K562 (cell line): ENCODE measurements at regions not wholly inside any gene's neighbourhood (a gene's known extent, or its start where the extent isn't known, plus 50 kb on each side); places are given as distances from the start of the nearest gene placed in this dataset.

ENCODE experiments used
- ATAC-seq: fragments of 200-7000 bp; cut with Tn5 transposase; 3 replicates; pipeline ENCODE4 v1.9.1; 2020; ENCODE audit warnings: moderate library complexity
- BruUV-seq: library from RNA; stranded (reverse); fragments of 400-500 nt; replicated peaks from 2 replicates; lab custom pipeline; 2021; lab: Mats Ljungman, UMichigan
- CTCF ChIA-PET: fragments of 300-600 bp; formaldehyde crosslinking; extraction: SDS; loops from one replicate; lab custom pipeline; 2021; ENCODE audit warnings: low intra/inter-chr PET ratio; lab: Yijun Ruan, JAX
- POLR2A ChIA-PET: fragments of 300-600, 350-650 bp; sonication (Branson Sonifier 250); formaldehyde crosslinking; extraction: SDS; loops from one replicate; lab custom pipeline; 2021; ENCODE audit warnings: antibody characterized with exemption, inconsistent platforms; lab: Yijun Ruan, JAX
- DNase-seq, 4 experiments: peaks; one replicate each; pipeline versions ENCODE4 v3.0.0 to v3.0.0-alpha.2; 2011 to 2018; ENCODE audit warnings: low spot score in 3 of 4, mixed read lengths in 3 of 4; ENCODE audit errors: extremely low read depth in 1 of 4
- FAIRE-seq: peaks from 2 replicates; lab custom pipeline; 2011; peaks lifted over from hg19 to GRCh38; lab: Jason Lieb, UNC
- H2AFZ ChIP-seq: 2 replicates; pipeline ENCODE4 v1.6.0; 2011; ENCODE audit warnings: low read depth, low read length, control low read depth, inconsistent platforms
- H3K27ac ChIP-seq: fragments of 200-600 bp; 3 replicates; pipeline ENCODE4 v1.8.0; 2011; ENCODE audit warnings: low read depth, mild to moderate bottlenecking, control low read depth, inconsistent platforms, low read length, moderate library complexity, mixed read lengths; ENCODE audit errors: extremely low read depth
- H3K27me3 ChIP-seq, 2 experiments: fragments of 300-600 bp in 1 of 2; 2 replicates in 1 of 2; 3 replicates in 1 of 2; pipeline versions ENCODE4 v1.6.0 to v1.8.0; 2011; ENCODE audit warnings: inconsistent platforms in 2 of 2, low read length in 2 of 2, mild to moderate bottlenecking in 1 of 2, mixed read lengths in 1 of 2, moderate library complexity in 1 of 2; ENCODE audit not compliant: control insufficient read depth in 2 of 2, insufficient read depth in 2 of 2
- H3K36me3 ChIP-seq: fragments of 300-600 bp; 3 replicates; pipeline ENCODE4 v1.8.0; 2011; ENCODE audit warnings: mild to moderate bottlenecking, low read length, inconsistent platforms; ENCODE audit not compliant: control insufficient read depth, insufficient read depth
- H3K4me1 ChIP-seq, 2 experiments: fragments of 200-600 bp in 1 of 2; replicated peaks in 1 of 2; 2 replicates in 1 of 2; 3 replicates in 1 of 2; pipeline versions ENCODE4 v1.5.1 to v1.8.0; 2011; ENCODE audit warnings: inconsistent platforms in 2 of 2, low read length in 2 of 2, mild to moderate bottlenecking in 1 of 2, mixed read lengths in 1 of 2, moderate library complexity in 1 of 2; ENCODE audit not compliant: control insufficient read depth in 2 of 2, insufficient read depth in 2 of 2
- H3K4me2 ChIP-seq: 2 replicates; pipeline ENCODE4 v1.6.1; 2011; ENCODE audit warnings: low read length, control low read depth, inconsistent platforms, mixed read lengths; ENCODE audit not compliant: insufficient read depth
- H3K4me3 ChIP-seq: fragments of 200-600 bp; sonication (generic), shearing (Covaris generic); 2 replicates; pipeline ENCODE4 v1.5.1; 2016; ENCODE audit warnings: control low read depth, inconsistent platforms
- H3K79me2 ChIP-seq: fragments of 200-600 bp; 3 replicates; pipeline ENCODE4 v1.8.0; 2011; ENCODE audit warnings: low read length, inconsistent platforms; ENCODE audit not compliant: control insufficient read depth, insufficient read depth
- H3K9ac ChIP-seq, 2 experiments: 2 replicates each; pipeline versions ENCODE4 v1.6.0 to v1.6.1; 2011; ENCODE audit warnings: low read depth in 2 of 2, low read length in 2 of 2, control low read depth in 1 of 2, inconsistent platforms in 1 of 2, mild to moderate bottlenecking in 1 of 2, mixed read lengths in 1 of 2; ENCODE audit not compliant: insufficient read depth in 1 of 2
- H3K9me1 ChIP-seq: one replicate; pipeline ENCODE4 v1.6.0; 2011; ENCODE audit warnings: inconsistent platforms, mild to moderate bottlenecking, low read length, moderate library complexity; ENCODE audit not compliant: control insufficient read depth, insufficient read depth
- H3K9me3 ChIP-seq: replicated peaks from 2 replicates; pipeline ENCODE4 v1.5.1; 2011; ENCODE audit warnings: low read depth, low read length, inconsistent platforms; ENCODE audit not compliant: control insufficient read depth, insufficient read depth
- H4K20me1 ChIP-seq: replicated peaks from 2 replicates; pipeline ENCODE4 v1.6.1; 2011; ENCODE audit warnings: low read length, inconsistent platforms, mixed read lengths; ENCODE audit not compliant: control insufficient read depth, insufficient read depth
- JUND ChIP-seq, 2 experiments: IDR thresholded peaks; 2 replicates in 1 of 2; 3 replicates in 1 of 2; pipeline ENCODE4 v1.6.1; 2011; ENCODE audit warnings: borderline replicate concordance in 2 of 2, low read depth in 2 of 2, low read length in 2 of 2, improper control_type of control experiment in 1 of 2, missing biosample characterization in 1 of 2, missing genetic modification characterization in 1 of 2, missing genetic modification reagents in 1 of 2
- KAT8 ChIP-seq: fragments of 450-650 bp; IDR thresholded peaks from 2 replicates; pipeline ENCODE4 v1.6.1; 2016; ENCODE audit warnings: low read depth, mild to moderate bottlenecking
- RAD21 ChIP-seq, 2 experiments: fragments of 250-450 bp in 1 of 2; fragments of 450-650 bp in 1 of 2; sonication (Bioruptor Pico) in 1 of 2; formaldehyde crosslinking in 1 of 2; IDR thresholded peaks in 1 of 2; conservative IDR thresholded peaks in 1 of 2; 2 replicates each; pipeline versions ENCODE4 v1.4.0 to v1.8.0; 2020 to 2022; ENCODE audit warnings: mild to moderate bottlenecking in 2 of 2, moderate library complexity in 1 of 2
- TAF9B ChIP-seq: fragments of 450-650 bp; IDR thresholded peaks from 2 replicates; pipeline ENCODE4 v1.6.1; 2018; ENCODE audit warnings: mild to moderate bottlenecking; ENCODE audit not compliant: partially characterized antibody
- WGBS: fragments of 100-300 bp; shearing (Covaris generic); methylation state at CpG from one replicate; pipeline ENCODE4 v1.1.6; 2016; ENCODE audit warnings: low coverage, mixed read lengths; ENCODE audit not compliant: insufficient coverage; ENCODE audit errors: missing lambda C conversion rate; 5-methylcytosine and 5-hydroxymethylcytosine counted together
- in situ Hi-C: fragments of 300-500 bp; cut with MboI; formaldehyde crosslinking; loops from 4 replicates; pipeline ENCODE4 v1.15.0; 2018; ENCODE audit warnings: inconsistent platforms, mixed read lengths
- intact Hi-C: fragments of 100-400 bp; cut with micrococcal nuclease; formaldehyde crosslinking; loops from 2 replicates; pipeline ENCODE4 v1.14.2; 2022
- TF ChIP-seq, protein P1 (sequence below): sonication (generic); formaldehyde crosslinking; IDR thresholded peaks from 2 replicates; pipeline ENCODE4 v1.8.1; 2023; ENCODE audit warnings: mild to moderate bottlenecking, missing genetic modification reagents, moderate library complexity

DNA sequence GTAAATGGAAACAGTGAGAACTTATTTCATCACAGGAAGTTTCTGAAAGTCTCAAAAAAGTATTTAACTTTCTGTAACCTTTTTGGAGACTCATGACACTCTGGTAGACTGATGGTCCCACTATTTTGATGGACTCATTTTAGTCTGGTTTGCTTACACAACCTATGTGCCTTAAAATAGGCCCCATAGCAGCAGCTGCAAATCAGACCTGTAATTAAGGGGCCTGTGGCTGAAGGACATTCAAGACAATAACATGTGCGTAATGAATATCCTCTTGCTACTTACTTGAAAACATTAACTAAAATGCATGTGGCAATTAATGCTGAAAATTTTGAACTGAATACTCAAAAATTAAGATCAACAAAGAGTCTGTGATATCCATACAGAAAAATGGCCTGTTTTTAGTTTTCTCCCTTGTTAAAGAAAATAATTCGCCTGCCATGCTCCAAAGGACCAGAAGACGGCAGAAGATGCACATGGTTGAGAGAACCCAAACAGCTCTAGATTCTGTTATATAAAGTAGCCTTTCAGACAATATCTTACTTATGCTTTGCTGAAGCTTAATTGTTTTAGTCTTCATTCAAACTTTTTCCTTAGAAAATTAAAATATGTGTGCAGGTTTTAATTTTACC lies 568.5 kb downstream of the KCNA4 start:
- no peak overlapping the region for H3K27ac ChIP-seq
- H3K36me3 ChIP-seq, result no peaks in the 10 kb centered on the region
- H3K79me2 ChIP-seq, result no peaks in the 10 kb centered on the region
- no peaks in the 10 kb centered on the region for H3K9me1 ChIP-seq
- intact Hi-C loops, result no loop called here
- in situ Hi-C loops, result no loop called here
- ChIA-PET POLR2A (no interaction called here), CTCF (no interaction called here)
- no peak for FAIRE-seq
- BruUV-seq, result no TSS peak
- H3K4me3 ChIP-seq, result no peak overlapping the region
- no peak overlapping the region for H3K9ac ChIP-seq
- peak in 1 of 4 experiments; percentile 8 for DNase-seq
- H3K4me2 ChIP-seq, result no peak overlapping the region
- 0% methylated on average over 3 of the region's 3 CpGs for WGBS
- H3K9me3 ChIP-seq, result no peaks in the 10 kb centered on the region
- no peaks in the 10 kb centered on the region for H4K20me1 ChIP-seq
- no peaks in the 10 kb centered on the region for H3K4me1 ChIP-seq
- no peak for TF ChIP-seq KAT8
- TF ChIP-seq JUND (IDR thresholded peaks at IDR 0.05; ENCODE audit: borderline replicate concordance, low read depth, low read length), result no peak
- no peak for TF ChIP-seq JUND (tag; IDR thresholded peaks at IDR 0.05; ENCODE audit: borderline replicate concordance, low read depth, low read length)
- TF ChIP-seq RAD21 (CRISPR knock-in tag; conservative IDR thresholded peaks at IDR 0.05 in 1 of 2, IDR thresholded peaks at IDR 0.05 in 1 of 2), result peak in 1 of 2 experiments; percentile 21; a peak in 1 of 4 replicates
- TF ChIP-seq TAF9B, result no peak
- TF ChIP-seq, protein P1, sequence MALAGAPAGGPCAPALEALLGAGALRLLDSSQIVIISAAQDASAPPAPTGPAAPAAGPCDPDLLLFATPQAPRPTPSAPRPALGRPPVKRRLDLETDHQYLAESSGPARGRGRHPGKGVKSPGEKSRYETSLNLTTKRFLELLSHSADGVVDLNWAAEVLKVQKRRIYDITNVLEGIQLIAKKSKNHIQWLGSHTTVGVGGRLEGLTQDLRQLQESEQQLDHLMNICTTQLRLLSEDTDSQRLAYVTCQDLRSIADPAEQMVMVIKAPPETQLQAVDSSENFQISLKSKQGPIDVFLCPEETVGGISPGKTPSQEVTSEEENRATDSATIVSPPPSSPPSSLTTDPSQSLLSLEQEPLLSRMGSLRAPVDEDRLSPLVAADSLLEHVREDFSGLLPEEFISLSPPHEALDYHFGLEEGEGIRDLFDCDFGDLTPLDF, result no peak
- H3K27me3 ChIP-seq, result no peaks in the 10 kb centered on the region
- H2AFZ ChIP-seq, result no peak overlapping the region
- ATAC-seq, result no peak
